Activated T-helper 17 cell treated with anti-CD3 and anti-CD28 coated beads, Interleukin-2, amount 50 U/mL, for 72 hours (primary cell): ENCODE measurements at regions not wholly inside any gene's neighbourhood (a gene's known extent, or its start where the extent isn't known, plus 50 kb on each side); places are given as distances from the start of the nearest gene placed in this dataset.

Experiments
- ATAC-seq: fragments of 150-1000 bp; cut with Tn5 transposase; replicated peaks from 2 replicates; pipeline ENCODE4 v1.10.0; 2021; ENCODE audit warnings: mild to moderate bottlenecking, moderate library complexity
- H3K27ac Mint-ChIP-seq: one replicate; pipeline ENCODE4 v1.8.0; 2022; ENCODE audit warnings: mixed read lengths
- H3K27me3 Mint-ChIP-seq: one replicate; pipeline ENCODE4 v1.8.0; 2022; ENCODE audit warnings: mixed read lengths
- H3K36me3 Mint-ChIP-seq: one replicate; pipeline ENCODE4 v1.8.0; 2022; ENCODE audit warnings: low read depth, mild to moderate bottlenecking, mixed read lengths
- H3K4me1 Mint-ChIP-seq: one replicate; pipeline ENCODE4 v1.8.0; 2022; ENCODE audit warnings: mixed read lengths
- H3K4me3 Mint-ChIP-seq: one replicate; pipeline ENCODE4 v1.8.0; 2022; ENCODE audit warnings: mild to moderate bottlenecking, mixed read lengths
- H3K9me3 Mint-ChIP-seq: one replicate; pipeline ENCODE4 v1.8.0; 2022; ENCODE audit warnings: mixed read lengths

DNA sequence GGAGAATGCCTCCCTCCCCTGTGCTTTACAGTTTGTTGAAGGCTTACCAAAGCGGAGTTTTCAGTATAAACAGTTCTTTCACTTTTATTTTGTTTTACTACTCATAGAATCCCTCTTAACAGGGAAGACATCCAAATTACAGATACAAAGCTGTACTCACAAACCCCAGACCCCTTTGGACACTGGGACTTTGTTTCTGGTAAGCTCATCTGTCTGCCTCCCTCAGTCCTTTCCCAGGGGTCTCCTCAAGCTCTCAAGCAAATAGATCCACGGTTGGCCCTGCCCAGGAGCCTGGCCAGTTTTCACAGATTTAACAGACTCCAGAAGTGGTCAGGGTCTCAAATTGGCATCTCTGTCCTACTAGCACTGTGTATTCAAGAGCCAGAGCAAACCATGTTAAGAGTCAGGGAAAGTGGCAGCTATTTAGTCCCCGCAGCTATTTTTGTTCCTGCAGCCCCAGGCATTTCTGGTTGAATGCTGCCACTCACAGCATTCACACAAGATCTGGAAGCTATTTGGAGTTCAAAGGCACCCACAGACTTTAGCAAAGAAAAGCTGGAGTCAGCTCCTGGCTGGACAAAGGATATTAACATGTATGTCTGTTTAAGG, 54.2 kb downstream of the TMEM100 start:
- no peaks in the 10 kb centered on the region for H3K9me3 Mint-ChIP-seq
- H3K27me3 Mint-ChIP-seq: peaks cover 41% of the 10 kb centered on the region
- H3K27ac Mint-ChIP-seq: no peak overlapping the region
- no peak overlapping the region for H3K4me3 Mint-ChIP-seq
- H3K4me1 Mint-ChIP-seq: no peaks in the 10 kb centered on the region
- ATAC-seq: no peak
- H3K36me3 Mint-ChIP-seq: no peaks in the 10 kb centered on the region

GRCh38 chr17:55666806-55667205, 55.9 kb downstream of the TMEM100 start:
- H3K36me3 Mint-ChIP-seq: no peaks in the 10 kb centered on the region
- no peak overlapping the region for H3K4me3 Mint-ChIP-seq
- no peak overlapping the region for H3K27ac Mint-ChIP-seq
- H3K27me3 Mint-ChIP-seq: peaks cover 38% of the 10 kb centered on the region
- H3K4me1 Mint-ChIP-seq: no peaks in the 10 kb centered on the region
- no peaks in the 10 kb centered on the region for H3K9me3 Mint-ChIP-seq
- ATAC-seq: no peak

GRCh38 chr17:55664287-55664686, 58.4 kb downstream of the TMEM100 start:
- H3K27ac Mint-ChIP-seq: no peak overlapping the region
- no peak for ATAC-seq
- no peaks in the 10 kb centered on the region for H3K4me1 Mint-ChIP-seq
- peaks cover 34% of the 10 kb centered on the region for H3K27me3 Mint-ChIP-seq
- H3K36me3 Mint-ChIP-seq: no peaks in the 10 kb centered on the region
- H3K9me3 Mint-ChIP-seq: no peaks in the 10 kb centered on the region
- no peak overlapping the region for H3K4me3 Mint-ChIP-seq

DNA sequence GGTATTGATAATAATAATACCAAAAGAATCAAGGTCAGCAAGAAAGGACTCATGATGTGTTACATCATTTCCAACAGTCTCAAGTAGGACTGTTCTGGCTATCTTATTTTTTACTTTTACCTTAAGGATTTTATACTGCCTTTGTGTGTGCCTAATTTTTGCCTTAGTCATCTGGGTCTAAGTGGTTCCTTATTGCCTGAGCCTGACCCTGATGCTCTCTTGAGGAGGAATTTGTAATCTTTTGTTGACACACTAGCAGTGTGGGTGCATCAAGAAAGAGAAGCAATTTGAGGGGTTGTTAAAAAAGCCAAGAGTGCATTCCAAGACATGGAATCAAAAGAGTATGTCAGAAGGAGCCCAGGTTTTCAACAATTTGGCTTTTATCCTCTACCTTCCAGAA, 59.3 kb downstream of the TMEM100 start:
- no peak for ATAC-seq
- no peak overlapping the region for H3K4me3 Mint-ChIP-seq
- H3K27me3 Mint-ChIP-seq: peaks cover 30% of the 10 kb centered on the region
- H3K9me3 Mint-ChIP-seq: no peaks in the 10 kb centered on the region
- no peaks in the 10 kb centered on the region for H3K4me1 Mint-ChIP-seq
- H3K27ac Mint-ChIP-seq: no peak overlapping the region
- no peaks in the 10 kb centered on the region for H3K36me3 Mint-ChIP-seq

- Mint-ChIP-seq H3K4me1 (no peaks in the 10 kb centered on the region), H3K4me3 (no peak overlapping the region), H3K27ac (no peak overlapping the region), H3K36me3 (no peaks in the 10 kb centered on the region), H3K9me3 (no peaks in the 10 kb centered on the region), H3K27me3 (peaks cover 27% of the 10 kb centered on the region)
- no peak for ATAC-seq
Observed at GRCh38 chr17:55661963-55662834, 60.5 kb downstream of the TMEM100 start.

GRCh38 chr17:55661256-55661758, 61.4 kb downstream of the TMEM100 start:
- no peak overlapping the region for H3K4me3 Mint-ChIP-seq
- no peaks in the 10 kb centered on the region for H3K4me1 Mint-ChIP-seq
- no peak overlapping the region for H3K27ac Mint-ChIP-seq
- no peaks in the 10 kb centered on the region for H3K9me3 Mint-ChIP-seq
- H3K36me3 Mint-ChIP-seq: no peaks in the 10 kb centered on the region
- no peak for ATAC-seq
- H3K27me3 Mint-ChIP-seq: peaks cover 33% of the 10 kb centered on the region

DNA sequence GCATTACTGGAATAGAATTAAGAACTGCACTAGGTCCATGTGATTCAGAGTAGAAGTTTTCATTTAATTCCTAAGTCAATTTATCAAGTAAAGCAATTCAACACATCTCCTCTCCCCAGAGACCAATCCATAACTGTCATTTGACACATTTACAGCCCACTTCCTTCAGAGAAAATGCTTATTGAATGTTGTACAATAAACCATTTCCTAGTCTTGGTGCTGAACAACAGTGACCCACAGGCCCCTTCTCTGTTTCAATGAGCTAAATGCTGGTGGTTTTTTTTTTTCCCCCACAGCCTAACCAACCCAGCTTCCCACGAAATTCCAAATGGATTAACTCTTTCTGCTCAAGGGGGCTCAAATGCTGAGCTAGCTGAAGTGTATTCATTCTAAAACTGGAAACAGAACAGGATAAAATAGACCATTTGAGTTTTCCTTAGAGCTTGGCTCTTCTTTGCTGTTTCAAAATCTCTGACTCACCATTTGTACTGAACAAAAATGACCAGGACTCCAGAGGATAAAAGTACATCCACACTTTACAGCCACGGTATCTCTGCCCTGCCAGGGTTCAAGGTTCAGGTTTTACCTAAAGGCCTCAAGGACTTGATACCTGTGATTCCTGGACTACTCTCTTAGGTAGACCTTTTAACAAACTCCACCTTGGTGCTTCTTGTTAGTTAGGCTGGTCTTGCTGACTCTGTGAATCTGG, 62.3 kb downstream of the TMEM100 start:
- Mint-ChIP-seq H3K4me1 (no peaks in the 10 kb centered on the region), H3K27ac (no peak overlapping the region), H3K36me3 (no peaks in the 10 kb centered on the region), H3K9me3 (no peaks in the 10 kb centered on the region), H3K27me3 (peaks cover 33% of the 10 kb centered on the region), H3K4me3 (no peak overlapping the region)
- ATAC-seq: no peak

DNA sequence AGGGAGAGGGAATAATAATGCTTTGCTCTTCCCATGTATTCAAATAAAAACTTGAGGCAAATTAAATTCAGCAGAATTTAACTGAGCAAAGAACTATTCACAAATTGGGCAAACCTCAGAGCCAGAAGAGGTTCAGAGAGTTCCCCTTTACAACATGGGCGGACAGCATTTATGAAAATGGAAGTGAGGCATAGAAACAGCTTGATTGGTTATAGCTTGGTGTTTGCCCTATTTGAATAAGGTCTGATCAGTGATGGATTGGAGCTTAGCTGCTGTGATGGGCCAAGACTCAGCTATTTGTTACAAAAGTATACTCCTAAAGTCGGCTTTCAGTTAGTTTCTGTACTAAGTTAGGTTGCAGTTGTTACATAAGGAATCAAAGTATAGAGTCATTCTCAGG, 63.0 kb downstream of the TMEM100 start:
- Mint-ChIP-seq H3K4me3 (no peak overlapping the region), H3K36me3 (no peaks in the 10 kb centered on the region), H3K4me1 (no peaks in the 10 kb centered on the region), H3K9me3 (no peaks in the 10 kb centered on the region), H3K27ac (no peak overlapping the region), H3K27me3 (peaks cover 36% of the 10 kb centered on the region)
- no peak for ATAC-seq

DNA sequence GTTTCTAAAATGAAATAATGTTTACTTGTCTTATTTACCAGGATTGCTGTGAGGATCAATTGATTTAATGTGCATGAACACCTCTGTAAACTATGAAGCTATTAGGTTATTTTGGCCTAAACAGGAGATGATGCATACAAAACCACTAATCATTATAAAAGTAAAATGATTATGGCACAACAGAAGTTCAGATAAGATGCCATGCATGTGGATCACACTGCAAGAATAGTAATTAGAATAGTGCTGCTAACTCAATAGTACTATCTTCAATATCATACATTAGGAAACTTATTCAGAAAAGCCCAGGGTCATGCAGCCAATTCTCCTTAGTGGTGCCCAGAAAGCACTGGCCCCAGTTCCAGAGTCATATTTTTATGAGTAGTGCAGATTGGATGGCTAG, 66.9 kb downstream of the TMEM100 start:
- Mint-ChIP-seq H3K4me1 (no peaks in the 10 kb centered on the region), H3K27ac (no peak overlapping the region), H3K9me3 (no peaks in the 10 kb centered on the region), H3K4me3 (no peak overlapping the region), H3K27me3 (peaks cover 28% of the 10 kb centered on the region), H3K36me3 (no peaks in the 10 kb centered on the region)
- no peak for ATAC-seq

- no peak overlapping the region for H3K27ac Mint-ChIP-seq
- H3K27me3 Mint-ChIP-seq: peaks cover 31% of the 10 kb centered on the region
- ATAC-seq: no peak
- no peak overlapping the region for H3K4me3 Mint-ChIP-seq
- H3K9me3 Mint-ChIP-seq: no peaks in the 10 kb centered on the region
- H3K36me3 Mint-ChIP-seq: no peaks in the 10 kb centered on the region
- H3K4me1 Mint-ChIP-seq: no peaks in the 10 kb centered on the region
Observed at GRCh38 chr17:55654821-55655220, 67.8 kb downstream of the TMEM100 start.

GRCh38 chr17:55654022-55654421, 68.6 kb downstream of the TMEM100 start:
- Mint-ChIP-seq H3K4me1 (no peaks in the 10 kb centered on the region), H3K27ac (no peak overlapping the region), H3K27me3 (peaks cover 36% of the 10 kb centered on the region), H3K4me3 (no peak overlapping the region), H3K36me3 (no peaks in the 10 kb centered on the region), H3K9me3 (no peaks in the 10 kb centered on the region)
- ATAC-seq: no peak

- H3K36me3 Mint-ChIP-seq: no peaks in the 10 kb centered on the region
- no peak overlapping the region for H3K27ac Mint-ChIP-seq
- no peaks in the 10 kb centered on the region for H3K4me1 Mint-ChIP-seq
- H3K27me3 Mint-ChIP-seq: peaks cover 38% of the 10 kb centered on the region
- H3K4me3 Mint-ChIP-seq: no peak overlapping the region
- ATAC-seq: no peak
- H3K9me3 Mint-ChIP-seq: no peaks in the 10 kb centered on the region
Observed at GRCh38 chr17:55652825-55653224, 69.8 kb downstream of the TMEM100 start.

GRCh38 chr17:55652114-55652823, 70.4 kb downstream of the TMEM100 start:
- Mint-ChIP-seq H3K36me3 (no peaks in the 10 kb centered on the region), H3K9me3 (no peaks in the 10 kb centered on the region), H3K4me1 (no peaks in the 10 kb centered on the region), H3K27me3 (peaks cover 38% of the 10 kb centered on the region), H3K4me3 (no peak overlapping the region), H3K27ac (no peak overlapping the region)
- no peak for ATAC-seq

DNA sequence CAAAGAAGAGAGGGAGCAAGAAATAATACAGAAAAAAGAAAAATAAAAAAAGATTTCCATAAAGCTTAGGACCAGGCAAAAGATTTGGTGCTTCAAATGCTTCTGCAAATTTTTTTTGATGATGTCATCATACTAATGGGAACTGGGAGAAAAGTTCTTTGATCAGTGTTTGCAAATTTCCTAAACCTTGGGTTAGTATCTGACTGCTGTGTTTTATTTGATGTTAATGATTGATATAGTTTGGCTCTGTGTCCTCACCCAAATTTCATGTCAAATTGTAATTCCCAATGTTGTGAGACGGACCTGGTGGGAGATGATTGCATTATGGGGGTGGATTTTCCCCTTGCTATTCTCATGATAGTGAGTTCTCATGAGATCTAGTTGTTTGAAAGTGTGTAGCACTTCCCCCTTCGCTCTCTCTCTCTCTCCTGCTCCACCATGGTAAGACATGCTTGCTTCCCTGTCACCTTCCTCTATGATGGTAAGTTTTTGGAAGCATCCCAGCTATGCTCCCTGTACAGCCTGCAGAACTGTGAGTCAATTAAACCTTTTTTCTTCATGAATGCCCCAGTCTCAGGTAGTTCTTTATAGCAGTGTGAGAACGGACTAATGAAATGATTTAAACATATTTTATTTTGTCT, 72.6 kb downstream of the TMEM100 start:
- peaks cover 35% of the 10 kb centered on the region for H3K27me3 Mint-ChIP-seq
- H3K4me1 Mint-ChIP-seq: no peaks in the 10 kb centered on the region
- no peaks in the 10 kb centered on the region for H3K9me3 Mint-ChIP-seq
- no peak overlapping the region for H3K27ac Mint-ChIP-seq
- no peaks in the 10 kb centered on the region for H3K36me3 Mint-ChIP-seq
- no peak overlapping the region for H3K4me3 Mint-ChIP-seq
- ATAC-seq: no peak
